H1 (cell line): ENCODE measurements at regions not wholly inside any gene's neighbourhood (a gene's known extent, or its start where the extent isn't known, plus 50 kb on each side); places are given as distances from the start of the nearest gene placed in this dataset.

ENCODE experiments used
- ATF3 ChIP-seq: IDR thresholded peaks from 2 replicates; pipeline ENCODE4 v1.6.1; 2011; ENCODE audit warnings: low read depth, mild to moderate bottlenecking, low read length; ENCODE audit not compliant: insufficient read depth
- BACH1 ChIP-seq: IDR thresholded peaks from 2 replicates; pipeline ENCODE4 v1.6.1; 2012; ENCODE audit warnings: low read length, improper control_type of control experiment
- CTCF ChIP-seq, 3 experiments: IDR thresholded peaks; 1 replicate in 2 of 3; 2 replicates in 1 of 3; pipeline versions ENCODE4 v1.5.1 to v1.6.1; 2011; ENCODE audit warnings: low read length in 3 of 3, mild to moderate bottlenecking in 3 of 3, inconsistent platforms in 2 of 3, low read depth in 1 of 3, moderate library complexity in 1 of 3; ENCODE audit not compliant: insufficient read depth in 1 of 3; ENCODE audit errors: control extremely low read depth in 1 of 3
- HDAC6 ChIP-seq: IDR thresholded peaks from one replicate; pipeline ENCODE4 v1.7.1; 2012; ENCODE audit warnings: low read depth, mild to moderate bottlenecking, inconsistent platforms, low read length, moderate library complexity
- POLR2A ChIP-seq, 2 experiments: IDR thresholded peaks; 1 replicate in 1 of 2; 2 replicates in 1 of 2; pipeline ENCODE4 v1.6.1; 2011; ENCODE audit warnings: low read depth in 2 of 2, low read length in 2 of 2, mild to moderate bottlenecking in 2 of 2; ENCODE audit errors: control extremely low read depth in 1 of 2
- SIX5 ChIP-seq: IDR thresholded peaks from 2 replicates; pipeline ENCODE4 v1.6.1; 2011; ENCODE audit warnings: mild to moderate bottlenecking, low read depth, low read length
- TAF1 ChIP-seq: IDR thresholded peaks from 2 replicates; pipeline ENCODE4 v1.6.1; 2011; ENCODE audit warnings: mild to moderate bottlenecking, low read depth, low read length

- TF ChIP-seq CTCF (IDR thresholded peaks at IDR 0.05; ENCODE audit: control extremely low read depth in 1 of 3, insufficient read depth in 1 of 3, low read depth in 1 of 3, low read length in 3 of 3) (no peak), HDAC6 (no peak), BACH1 (no peak), TAF1 (no peak), ATF3 (no peak), SIX5 (no peak), POLR2A (IDR thresholded peaks at IDR 0.05; ENCODE audit: control extremely low read depth in 1 of 2, low read depth in 2 of 2, low read length in 2 of 2) (no peak)
Measured at GRCh38 chr2:38486213-38487026, 109.3 kb upstream of the ATL2 start.
